Calu3 (cell line): ENCODE measurements at regions not wholly inside any gene's neighbourhood (a gene's known extent, or its start where the extent isn't known, plus 50 kb on each side); places are given as distances from the start of the nearest gene placed in this dataset.

Experiments used
- BruUV-seq: library from RNA; stranded (reverse); fragments of 400-500 nt; replicated peaks from 2 replicates; lab custom pipeline; 2021; lab: Mats Ljungman, UMichigan
- CTCF ChIA-PET: fragments of 300-600 bp; sonication (Branson Sonifier 250); formaldehyde crosslinking; loops from one replicate; lab custom pipeline; 2022; ENCODE audit warnings: antibody characterized with exemption; lab: Charles Lee
- DNase-seq: peaks from one replicate; pipeline ENCODE4 v3.0.0; 2022
- H3K27ac Mint-ChIP-seq: one replicate; pipeline ENCODE4 v1.8.0; 2022; ENCODE audit warnings: mixed read lengths; ENCODE audit not compliant: unreplicated experiment
- H3K27me3 Mint-ChIP-seq: one replicate; pipeline ENCODE4 v1.8.0; 2022; ENCODE audit warnings: mixed read lengths; ENCODE audit not compliant: unreplicated experiment
- H3K36me3 Mint-ChIP-seq: one replicate; pipeline ENCODE4 v1.8.0; 2022; ENCODE audit warnings: mild to moderate bottlenecking, moderate library complexity, mixed read lengths; ENCODE audit not compliant: insufficient read depth, unreplicated experiment
- H3K4me1 Mint-ChIP-seq: one replicate; pipeline ENCODE4 v1.8.0; 2022; ENCODE audit warnings: mild to moderate bottlenecking, low read depth, mixed read lengths; ENCODE audit not compliant: unreplicated experiment
- H3K4me3 Mint-ChIP-seq: one replicate; pipeline ENCODE4 v1.8.0; 2022; ENCODE audit warnings: mild to moderate bottlenecking, low read depth, moderate library complexity, mixed read lengths; ENCODE audit not compliant: unreplicated experiment
- H3K9me3 Mint-ChIP-seq: one replicate; pipeline ENCODE4 v1.8.0; 2022; ENCODE audit warnings: low read depth, mixed read lengths; ENCODE audit not compliant: unreplicated experiment
- CTCF ChIP-seq: fragments of 200-600 bp; IDR thresholded peaks from one replicate; pipeline ENCODE4 v1.8.0; 2022; ENCODE audit warnings: antibody characterized with exemption; ENCODE audit not compliant: unreplicated experiment
- intact Hi-C: fragments of 100-400 bp; cut with micrococcal nuclease; formaldehyde crosslinking; loops from one replicate; pipeline ENCODE4 v1.10.0; 2022; ENCODE audit not compliant: unreplicated experiment

GRCh38 chrX:13151828-13152517, 107.6 kb upstream of the FAM9C start:
- Mint-ChIP-seq H3K4me3 (no peak overlapping the region), H3K4me1 (no peaks in the 10 kb centered on the region), H3K27ac (no peak overlapping the region), H3K36me3 (no peaks in the 10 kb centered on the region), H3K27me3 (no peaks in the 10 kb centered on the region), H3K9me3 (peaks cover 7% of the 10 kb centered on the region)
- no peak for DNase-seq
- TF ChIP-seq CTCF: no peak
- intact Hi-C loops: no loop called here
- CTCF ChIA-PET: no interaction called here
- no TSS peak for BruUV-seq

- no peak overlapping the region for H3K27ac Mint-ChIP-seq
- CTCF ChIA-PET: no interaction called here
- peaks cover 12% of the 10 kb centered on the region for H3K9me3 Mint-ChIP-seq
These were observed 105.4 kb upstream of the FAM9C start for GRCh38 chrX:13149702-13150350.

GRCh38 chrX:13147733-13148132, 103.3 kb upstream of the FAM9C start:
- CTCF ChIA-PET: interaction anchor here (1.3 kb wide), 1 partner anchor 17 kb away, joined by 3 read pairs; no protein-coding TSS in a partner anchor
- no peak overlapping the region for H3K4me3 Mint-ChIP-seq
- no peaks in the 10 kb centered on the region for H3K4me1 Mint-ChIP-seq
- no peaks in the 10 kb centered on the region for H3K36me3 Mint-ChIP-seq
- TF ChIP-seq CTCF: no peak
- peaks cover 9% of the 10 kb centered on the region for H3K9me3 Mint-ChIP-seq
- intact Hi-C loops: no loop called here
- DNase-seq: no peak
- H3K27ac Mint-ChIP-seq: no peak overlapping the region
- BruUV-seq: no TSS peak
- no peaks in the 10 kb centered on the region for H3K27me3 Mint-ChIP-seq

More at GRCh38 chrX:13149702-13150350, 105.4 kb upstream of the FAM9C start:
- Mint-ChIP-seq H3K27me3 (no peaks in the 10 kb centered on the region), H3K4me1 (no peaks in the 10 kb centered on the region), H3K36me3 (no peaks in the 10 kb centered on the region), H3K4me3 (no peak overlapping the region)
- no peak for DNase-seq
- intact Hi-C loops: no loop called here
- TF ChIP-seq CTCF: no peak
- BruUV-seq: no TSS peak

- H3K4me1 Mint-ChIP-seq: no peaks in the 10 kb centered on the region
- no peak for DNase-seq
- no peak overlapping the region for H3K4me3 Mint-ChIP-seq
- no peaks in the 10 kb centered on the region for H3K36me3 Mint-ChIP-seq
- no peak for TF ChIP-seq CTCF
- no TSS peak for BruUV-seq
- no peaks in the 10 kb centered on the region for H3K27me3 Mint-ChIP-seq
- CTCF ChIA-PET: no interaction called here
- no peak overlapping the region for H3K27ac Mint-ChIP-seq
- H3K9me3 Mint-ChIP-seq: peaks cover 9% of the 10 kb centered on the region
- intact Hi-C loops: no loop called here
These were observed 102.7 kb upstream of the FAM9C start for GRCh38 chrX:13147147-13147546.
